ENCODE measurements at regions not wholly inside any gene's neighbourhood (a gene's known extent, or its start where the extent isn't known, plus 50 kb on each side); places are given as distances from the start of the nearest gene placed in this dataset.

DNA sequence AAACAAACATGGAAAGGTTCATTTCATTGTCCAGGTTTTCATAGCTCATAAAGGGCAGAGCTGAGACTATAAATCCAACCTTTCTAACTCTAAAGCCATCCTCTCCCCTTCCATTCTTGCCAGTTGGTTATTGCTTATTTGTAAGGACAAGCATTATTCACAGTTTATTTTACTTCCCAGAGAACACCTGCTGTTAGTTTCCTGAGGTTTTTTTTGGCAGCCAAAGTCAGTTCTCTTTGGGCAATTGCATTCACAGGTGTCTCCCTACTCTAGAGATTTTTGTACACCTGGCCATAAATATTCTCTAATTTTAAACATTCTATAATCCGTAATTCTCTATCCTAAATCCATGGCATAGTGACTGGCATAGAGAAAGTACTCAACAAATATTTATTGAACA lies 87.3 kb upstream of the SPHKAP start:
- TF ChIP-seq TOX (CRISPR knock-in tag; IDR thresholded peaks at IDR 0.05; ENCODE audit: borderline replicate concordance) (no peak), ARNTL (CRISPR knock-in tag; IDR thresholded peaks at IDR 0.05; ENCODE audit: borderline replicate concordance, low read depth) (no peak), SNAI2 (CRISPR knock-in tag; IDR thresholded peaks at IDR 0.05) (no peak)
- TF ChIP-seq, protein P1, sequence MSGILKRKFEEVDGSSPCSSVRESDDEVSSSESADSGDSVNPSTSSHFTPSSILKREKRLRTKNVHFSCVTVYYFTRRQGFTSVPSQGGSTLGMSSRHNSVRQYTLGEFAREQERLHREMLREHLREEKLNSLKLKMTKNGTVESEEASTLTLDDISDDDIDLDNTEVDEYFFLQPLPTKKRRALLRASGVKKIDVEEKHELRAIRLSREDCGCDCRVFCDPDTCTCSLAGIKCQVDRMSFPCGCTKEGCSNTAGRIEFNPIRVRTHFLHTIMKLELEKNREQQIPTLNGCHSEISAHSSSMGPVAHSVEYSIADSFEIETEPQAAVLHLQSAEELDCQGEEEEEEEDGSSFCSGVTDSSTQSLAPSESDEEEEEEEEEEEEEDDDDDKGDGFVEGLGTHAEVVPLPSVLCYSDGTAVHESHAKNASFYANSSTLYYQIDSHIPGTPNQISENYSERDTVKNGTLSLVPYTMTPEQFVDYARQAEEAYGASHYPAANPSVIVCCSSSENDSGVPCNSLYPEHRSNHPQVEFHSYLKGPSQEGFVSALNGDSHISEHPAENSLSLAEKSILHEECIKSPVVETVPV (CRISPR knock-in tag; IDR thresholded peaks at IDR 0.05), result no peak
- ATAC-seq, result no peak

DNA sequence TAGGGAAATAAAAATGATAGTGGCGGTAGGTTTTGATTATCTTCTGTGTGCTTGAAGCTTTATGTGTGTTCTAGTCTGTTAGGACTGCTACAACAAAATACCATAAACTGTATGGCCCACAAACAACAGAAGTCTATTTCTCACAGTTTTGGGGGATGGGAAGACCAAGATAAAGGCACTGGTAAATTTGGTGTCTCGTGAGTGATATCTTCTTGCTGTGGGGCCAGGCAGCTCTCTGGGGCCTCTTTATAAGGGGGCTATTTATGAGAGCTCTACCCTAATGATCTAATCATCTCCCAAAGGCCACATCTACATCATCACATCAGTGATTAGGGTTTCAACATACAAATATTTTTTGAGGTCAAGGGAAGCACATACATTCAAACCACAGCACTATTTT lies 86.8 kb upstream of the SPHKAP start:
- TF ChIP-seq ZNF8 (CRISPR knock-in tag; IDR thresholded peaks at IDR 0.05) (no peak), OSR1 (CRISPR knock-in tag; IDR thresholded peaks at IDR 0.05) (no peak), ZFP30 (CRISPR knock-in tag; IDR thresholded peaks at IDR 0.05) (no peak), ARNTL (CRISPR knock-in tag; IDR thresholded peaks at IDR 0.05; ENCODE audit: borderline replicate concordance, low read depth) (no peak)
- TF ChIP-seq, protein P1 (CRISPR knock-in tag; IDR thresholded peaks at IDR 0.05), result no peak

GRCh38 chr2:228263156-228263555 lies 81.7 kb upstream of the SPHKAP start:
- TF ChIP-seq ZNF8 (CRISPR knock-in tag; IDR thresholded peaks at IDR 0.05) (no peak), ZFP30 (CRISPR knock-in tag; IDR thresholded peaks at IDR 0.05) (no peak), OSR1 (CRISPR knock-in tag; IDR thresholded peaks at IDR 0.05) (no peak), ZC3H10 (CRISPR knock-in tag; IDR thresholded peaks at IDR 0.05) (no peak), PPARA (CRISPR knock-in tag; IDR thresholded peaks at IDR 0.05; ENCODE audit: borderline replicate concordance) (no peak), CREB5 (CRISPR knock-in tag; IDR thresholded peaks at IDR 0.05; ENCODE audit: low read depth) (no peak), CSDC2 (CRISPR knock-in tag; IDR thresholded peaks at IDR 0.05) (no peak), TOX (CRISPR knock-in tag; IDR thresholded peaks at IDR 0.05; ENCODE audit: borderline replicate concordance) (no peak)
- no peak for ATAC-seq

More for the DNA sequence above, 86.8 kb upstream of the SPHKAP start:
- no peak for ATAC-seq

- TF ChIP-seq GLIS3 (CRISPR knock-in tag; IDR thresholded peaks at IDR 0.05), result no peak
- TF ChIP-seq TSHZ2 (CRISPR knock-in tag; IDR thresholded peaks at IDR 0.05), result no peak
- TF ChIP-seq PATZ1 (CRISPR knock-in tag; IDR thresholded peaks at IDR 0.05; ENCODE audit: borderline replicate concordance), result no peak
- no peak for TF ChIP-seq ZFP3 (CRISPR knock-in tag; IDR thresholded peaks at IDR 0.05)
- TF ChIP-seq TCF4 (CRISPR knock-in tag; IDR thresholded peaks at IDR 0.05; ENCODE audit: borderline replicate concordance), result no peak
- TF ChIP-seq ZNF8 (CRISPR knock-in tag; IDR thresholded peaks at IDR 0.05), result no peak
- TF ChIP-seq PPARA (CRISPR knock-in tag; IDR thresholded peaks at IDR 0.05; ENCODE audit: borderline replicate concordance), result no peak
- TF ChIP-seq ARNTL (CRISPR knock-in tag; IDR thresholded peaks at IDR 0.05; ENCODE audit: borderline replicate concordance, low read depth), result no peak
- no peak for TF ChIP-seq RARB (CRISPR knock-in tag; IDR thresholded peaks at IDR 0.05)
- TF ChIP-seq CREB5 (CRISPR knock-in tag; IDR thresholded peaks at IDR 0.05; ENCODE audit: low read depth), result no peak
- no peak for TF ChIP-seq TOX (CRISPR knock-in tag; IDR thresholded peaks at IDR 0.05; ENCODE audit: borderline replicate concordance)
- TF ChIP-seq ISL1 (CRISPR knock-in tag; IDR thresholded peaks at IDR 0.05), result no peak
- TF ChIP-seq SNAI2 (CRISPR knock-in tag; IDR thresholded peaks at IDR 0.05), result no peak
- ATAC-seq, result no peak
Measured at GRCh38 chr2:228261546-228261945, 80.1 kb upstream of the SPHKAP start.

Data from SK-N-SH treated with all-trans-retinoic acid at 6 μM for 48 hours (cell line).